SJSA1 (cell line): ENCODE measurements at regions not wholly inside any gene's neighbourhood (a gene's known extent, or its start where the extent isn't known, plus 50 kb on each side); places are given as distances from the start of the nearest gene placed in this dataset.
"Not testable (repeated sequence)": the region's sequence is repeated elsewhere in the genome, so short reads cannot be mapped to it uniquely, and the experiment has no call there.

Experiments used
- DNase-seq, 2 experiments: peaks; one replicate each; pipeline ENCODE4 v3.0.0-alpha.2; 2015 to 2020; ENCODE audit warnings: low spot score in 2 of 2, low read depth in 1 of 2
- H3K27ac ChIP-seq: fragments of 250-450 bp; sonication (Bioruptor Pico); 2 replicates; pipeline ENCODE4 v1.5.1; 2020; ENCODE audit warnings: mild to moderate bottlenecking, moderate library complexity
- H3K27me3 ChIP-seq: fragments of 250-450 bp; sonication (Bioruptor Pico); replicated peaks from 2 replicates; pipeline ENCODE4 v1.5.1; 2020; ENCODE audit warnings: mild to moderate bottlenecking, moderate library complexity
- H3K36me3 ChIP-seq: fragments of 250-450 bp; sonication (Bioruptor Pico); 2 replicates; pipeline ENCODE4 v1.5.1; 2020; ENCODE audit warnings: mild to moderate bottlenecking
- H3K4me1 ChIP-seq: fragments of 250-450 bp; sonication (Bioruptor Pico); replicated peaks from 2 replicates; pipeline ENCODE4 v1.6.1; 2021; ENCODE audit warnings: mild to moderate bottlenecking
- H3K4me3 ChIP-seq: fragments of 250-450 bp; sonication (Bioruptor Pico); 2 replicates; pipeline ENCODE4 v1.5.1; 2020; ENCODE audit warnings: mild to moderate bottlenecking
- H3K9me3 ChIP-seq: fragments of 250-450 bp; sonication (Bioruptor Pico); replicated peaks from 2 replicates; pipeline ENCODE4 v1.5.1; 2020; ENCODE audit warnings: mild to moderate bottlenecking

- no peaks in the 10 kb centered on the region; the same call in 1 of the 2 replicates for H3K9me3 ChIP-seq
- H3K27ac ChIP-seq = no peak overlapping the region
- DNase-seq = no peak
- H3K4me3 ChIP-seq = no peak overlapping the region
- no peaks in the 10 kb centered on the region for H3K27me3 ChIP-seq
- no peaks in the 10 kb centered on the region for H3K36me3 ChIP-seq
- H3K4me1 ChIP-seq = no peaks in the 10 kb centered on the region
Observed at GRCh38 chr3:162665684-162666391, 1169.2 kb downstream of the OTOL1 start.

- H3K4me3 ChIP-seq = no peak overlapping the region
- H3K4me1 ChIP-seq = no peaks in the 10 kb centered on the region
- H3K27me3 ChIP-seq = no peaks in the 10 kb centered on the region
- no peaks in the 10 kb centered on the region for H3K36me3 ChIP-seq
- no peaks in the 10 kb centered on the region; the same call in 1 of the 2 replicates for H3K9me3 ChIP-seq
- no peak overlapping the region for H3K27ac ChIP-seq
- DNase-seq = no peak
Observed at GRCh38 chr3:162666835-162667234, 1170.2 kb downstream of the OTOL1 start.

- Histone ChIP-seq H3K4me3 (no peak overlapping the region), H3K27ac (no peak overlapping the region), H3K27me3 (no peaks in the 10 kb centered on the region), H3K36me3 (no peaks in the 10 kb centered on the region), H3K4me1 (no peaks in the 10 kb centered on the region), H3K9me3 (no peaks in the 10 kb centered on the region; the same call in 1 of the 2 replicates)
- no peak for DNase-seq
Observed at GRCh38 chr3:162670181-162670580, 1173.6 kb downstream of the OTOL1 start.

GRCh38 chr3:162677475-162677874 is 1180.9 kb downstream of the OTOL1 start:
- Histone ChIP-seq H3K27ac (no peak overlapping the region), H3K9me3 (no peaks in the 10 kb centered on the region; the same call in 1 of the 2 replicates), H3K36me3 (no peaks in the 10 kb centered on the region), H3K27me3 (no peaks in the 10 kb centered on the region), H3K4me1 (no peaks in the 10 kb centered on the region), H3K4me3 (no peak overlapping the region)
- DNase-seq = no peak

GRCh38 chr3:162678941-162679340 is 1182.3 kb downstream of the OTOL1 start:
- Histone ChIP-seq H3K9me3 (no peaks in the 10 kb centered on the region; the same call in 1 of the 2 replicates), H3K27me3 (no peaks in the 10 kb centered on the region), H3K4me1 (no peaks in the 10 kb centered on the region), H3K4me3 (no peak overlapping the region), H3K36me3 (no peaks in the 10 kb centered on the region), H3K27ac (no peak overlapping the region)
- DNase-seq = no peak

- H3K27ac ChIP-seq = no peak overlapping the region
- no peak overlapping the region for H3K4me3 ChIP-seq
- no peaks in the 10 kb centered on the region; the same call in 1 of the 2 replicates for H3K9me3 ChIP-seq
- no peaks in the 10 kb centered on the region for H3K27me3 ChIP-seq
- no peak for DNase-seq
- no peaks in the 10 kb centered on the region for H3K4me1 ChIP-seq
- H3K36me3 ChIP-seq = no peaks in the 10 kb centered on the region
Observed at GRCh38 chr3:162684260-162684659, 1187.7 kb downstream of the OTOL1 start.

GRCh38 chr3:162699291-162699690 is 1202.7 kb downstream of the OTOL1 start:
- H3K4me1 ChIP-seq = no peaks in the 10 kb centered on the region
- no peak overlapping the region for H3K4me3 ChIP-seq
- H3K27me3 ChIP-seq = no peaks in the 10 kb centered on the region
- no peak for DNase-seq
- H3K36me3 ChIP-seq = no peaks in the 10 kb centered on the region
- no peak overlapping the region for H3K27ac ChIP-seq
- H3K9me3 ChIP-seq = no peaks in the 10 kb centered on the region

- no peak overlapping the region for H3K27ac ChIP-seq
- H3K4me3 ChIP-seq = no peak overlapping the region
- H3K4me1 ChIP-seq = no peaks in the 10 kb centered on the region
- no peaks in the 10 kb centered on the region for H3K27me3 ChIP-seq
- H3K9me3 ChIP-seq = no peaks in the 10 kb centered on the region
- DNase-seq = no peak
- H3K36me3 ChIP-seq = no peaks in the 10 kb centered on the region
Observed at GRCh38 chr3:162701211-162701610, 1204.6 kb downstream of the OTOL1 start.

GRCh38 chr3:162702768-162703385 is 1206.3 kb downstream of the OTOL1 start:
- Histone ChIP-seq H3K4me1 (no peaks in the 10 kb centered on the region), H3K27me3 (no peaks in the 10 kb centered on the region), H3K9me3 (no peaks in the 10 kb centered on the region), H3K4me3 (no peak overlapping the region), H3K27ac (no peak overlapping the region), H3K36me3 (no peaks in the 10 kb centered on the region)
- no peak for DNase-seq

GRCh38 chr3:162704238-162704637 is 1207.6 kb downstream of the OTOL1 start:
- Histone ChIP-seq H3K4me3 (no peak overlapping the region), H3K9me3 (no peaks in the 10 kb centered on the region), H3K27me3 (no peaks in the 10 kb centered on the region), H3K36me3 (no peaks in the 10 kb centered on the region), H3K27ac (no peak overlapping the region), H3K4me1 (no peaks in the 10 kb centered on the region)
- DNase-seq = no peak

GRCh38 chr3:162704799-162705385 is 1208.3 kb downstream of the OTOL1 start:
- no peak overlapping the region for H3K4me3 ChIP-seq
- no peak for DNase-seq

GRCh38 chr3:162708394-162708793 is 1211.8 kb downstream of the OTOL1 start:
- not testable (repeated sequence) for H3K27me3 ChIP-seq, H3K4me3 ChIP-seq, H3K9me3 ChIP-seq, H3K27ac ChIP-seq, DNase-seq, H3K4me1 ChIP-seq, H3K36me3 ChIP-seq

More at GRCh38 chr3:162704799-162705385, 1208.3 kb downstream of the OTOL1 start:
- H3K9me3 ChIP-seq = no peaks in the 10 kb centered on the region
- H3K27me3 ChIP-seq = no peaks in the 10 kb centered on the region
- no peaks in the 10 kb centered on the region for H3K36me3 ChIP-seq
- no peaks in the 10 kb centered on the region for H3K4me1 ChIP-seq
- H3K27ac ChIP-seq = no peak overlapping the region

- not testable (repeated sequence) for H3K9me3 ChIP-seq, H3K4me3 ChIP-seq, H3K27me3 ChIP-seq, DNase-seq, H3K4me1 ChIP-seq, H3K36me3 ChIP-seq, H3K27ac ChIP-seq
Observed at GRCh38 chr3:162708942-162709706, 1212.5 kb downstream of the OTOL1 start.
